NB4 (cell line): ENCODE measurements at regions not wholly inside any gene's neighbourhood (a gene's known extent, or its start where the extent isn't known, plus 50 kb on each side); places are given as distances from the start of the nearest gene placed in this dataset.

ENCODE experiments used
- DNase-seq: peaks from one replicate; pipeline ENCODE4 v3.0.0; 2010; ENCODE audit warnings: low read depth
- H3K4me3 ChIP-seq: one replicate; pipeline ENCODE4 v1.5.1; 2011; ENCODE audit warnings: mild to moderate bottlenecking, low read depth, low read length, moderate library complexity
- CTCF ChIP-seq: IDR thresholded peaks from one replicate; pipeline ENCODE4 v1.5.1; 2012; ENCODE audit warnings: low read depth, low read length
- MAX ChIP-seq: IDR thresholded peaks from 2 replicates; pipeline ENCODE4 v1.6.1; 2011; ENCODE audit warnings: low read depth, low read length
- MYC ChIP-seq: IDR thresholded peaks from 2 replicates; pipeline ENCODE4 v1.6.1; 2011; ENCODE audit warnings: low read depth, low read length
- POLR2A ChIP-seq: IDR thresholded peaks from 2 replicates; pipeline ENCODE4 v1.6.1; 2011; ENCODE audit warnings: mild to moderate bottlenecking; ENCODE audit not compliant: insufficient read length; ENCODE audit errors: extremely low read depth

DNA sequence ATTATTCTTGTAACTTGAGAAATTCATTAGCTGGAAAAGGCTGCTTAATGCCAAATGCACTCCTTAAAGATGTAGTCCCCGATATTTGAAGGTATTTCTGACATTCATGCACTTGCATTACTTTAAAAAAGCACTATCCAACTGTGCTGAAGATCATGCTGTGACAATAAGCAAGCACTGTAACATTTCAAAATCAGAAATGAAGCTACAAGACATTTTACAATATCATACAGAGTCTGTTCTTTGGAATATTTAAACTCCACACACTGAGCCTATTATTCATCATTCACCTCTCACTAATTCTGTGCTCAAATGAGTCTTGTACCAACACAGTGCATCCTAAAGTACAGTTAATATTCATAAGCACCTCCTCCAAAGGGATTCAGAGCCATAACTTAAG, 413.2 kb downstream of the CETN3 start:
- TF ChIP-seq MYC, result no peak
- no peak for TF ChIP-seq POLR2A
- no peak for TF ChIP-seq CTCF
- TF ChIP-seq MAX, result no peak
- DNase-seq, result no peak
- H3K4me3 ChIP-seq, result no peak overlapping the region

DNA sequence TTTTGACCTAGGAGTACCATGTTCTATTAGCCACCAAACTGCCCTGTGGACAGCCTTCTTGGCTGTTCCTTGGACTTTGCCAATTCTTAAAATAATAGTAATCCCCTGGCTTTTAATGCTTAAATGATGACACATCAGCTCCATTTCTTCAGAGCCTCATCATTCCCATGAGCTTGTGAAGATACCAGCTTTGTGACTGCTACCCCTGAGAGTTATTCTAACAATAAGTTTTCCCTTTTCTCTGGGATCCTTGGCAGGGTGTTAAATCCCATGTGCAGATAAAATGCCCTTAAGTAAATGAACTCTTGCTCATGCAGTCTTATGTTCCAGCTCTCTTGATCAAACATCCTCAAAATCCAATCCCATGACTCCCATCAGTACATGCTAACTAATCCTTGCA, 415.3 kb downstream of the CETN3 start:
- TF ChIP-seq MYC, result no peak
- no peak for TF ChIP-seq CTCF
- no peak for TF ChIP-seq POLR2A
- no peak for TF ChIP-seq MAX
- no peak overlapping the region for H3K4me3 ChIP-seq
- no peak for DNase-seq

GRCh38 chr5:89992201-89992600, 417.4 kb downstream of the CETN3 start:
- DNase-seq, result no peak
- TF ChIP-seq CTCF (no peak), POLR2A (no peak), MYC (no peak), MAX (no peak)
- no peak overlapping the region for H3K4me3 ChIP-seq

DNA sequence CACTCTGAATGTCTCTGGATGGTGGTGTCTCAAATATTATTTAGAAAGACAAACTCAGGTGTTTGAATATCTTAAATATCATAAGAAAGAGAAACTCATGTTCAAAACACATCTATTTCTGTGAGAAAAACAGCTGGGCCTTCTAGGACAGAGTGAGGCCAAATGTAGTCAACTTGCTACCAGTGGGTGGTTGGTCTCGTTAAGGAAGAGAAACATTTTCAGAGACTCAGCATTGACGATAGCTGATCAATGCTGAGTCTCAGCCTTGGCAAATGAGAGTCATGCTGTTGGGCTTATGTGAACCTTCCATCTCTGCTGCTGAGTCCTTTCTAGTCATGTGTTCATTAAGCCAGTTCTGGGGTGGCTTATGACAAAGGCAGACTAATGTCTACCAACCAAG, 418.0 kb downstream of the CETN3 start:
- no peak overlapping the region for H3K4me3 ChIP-seq
- TF ChIP-seq MAX (no peak), CTCF (no peak), POLR2A (no peak), MYC (no peak)
- no peak for DNase-seq

- no peak for TF ChIP-seq MYC
- TF ChIP-seq CTCF, result no peak
- no peak for TF ChIP-seq POLR2A
- TF ChIP-seq MAX, result no peak
- no peak for DNase-seq
- no peak overlapping the region for H3K4me3 ChIP-seq
Measured at GRCh38 chr5:89989776-89990175, 419.8 kb downstream of the CETN3 start.

- no peak overlapping the region for H3K4me3 ChIP-seq
- no peak for DNase-seq
- TF ChIP-seq POLR2A (no peak), MAX (no peak), MYC (no peak), CTCF (no peak)
Measured at GRCh38 chr5:89988998-89989655, 420.4 kb downstream of the CETN3 start.
